GM23248 (cell line): ENCODE measurements at regions not wholly inside any gene's neighbourhood (a gene's known extent, or its start where the extent isn't known, plus 50 kb on each side); places are given as distances from the start of the nearest gene placed in this dataset.

Experiments
- EZH2 ChIP-seq: fragments of 200-600 bp; sonication (generic); IDR thresholded peaks from 2 replicates; pipeline ENCODE4 v1.6.1; 2018; ENCODE audit warnings: antibody characterized with exemption, mild to moderate bottlenecking; ENCODE audit not compliant: insufficient read depth, poor library complexity, severe bottlenecking
- EZH2phosphoT487 ChIP-seq: fragments of 200-600 bp; sonication (generic); IDR thresholded peaks from 2 replicates; pipeline ENCODE4 v1.6.1; 2018; ENCODE audit warnings: antibody characterized with exemption, moderate library complexity, mild to moderate bottlenecking, low read depth; ENCODE audit not compliant: insufficient read depth

DNA sequence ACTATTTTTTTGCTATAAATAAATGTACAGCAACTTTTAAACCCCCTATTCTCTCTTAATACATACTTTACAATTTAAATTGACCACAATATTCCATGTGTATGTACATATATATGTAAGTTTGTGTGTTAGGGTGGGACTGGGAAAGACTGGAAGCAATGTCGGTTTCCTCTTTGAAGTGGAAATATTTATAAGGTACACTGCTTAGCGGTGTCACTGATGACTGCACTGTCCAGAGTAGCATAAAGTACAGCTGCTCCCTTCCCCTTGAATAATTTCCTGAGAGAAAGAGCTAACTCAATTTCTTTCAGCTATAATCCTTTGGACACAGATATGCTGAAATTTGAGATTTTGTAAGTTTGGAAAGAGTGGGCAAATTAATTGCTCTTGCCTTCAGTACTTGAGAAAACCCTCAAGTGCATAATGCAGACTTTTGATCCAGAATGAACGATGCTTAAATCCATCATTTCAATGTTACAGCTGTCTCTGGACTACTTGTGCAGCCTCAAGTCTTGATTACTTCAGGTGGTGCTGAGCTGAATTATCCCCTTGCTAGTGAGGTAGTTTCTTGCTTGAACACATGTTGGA, 267.0 kb upstream of the CFAP20DC start:
- no peak for TF ChIP-seq EZH2phosphoT487
- TF ChIP-seq EZH2, result no peak
